WTC11 (cell line): ENCODE measurements at regions not wholly inside any gene's neighbourhood (a gene's known extent, or its start where the extent isn't known, plus 50 kb on each side); places are given as distances from the start of the nearest gene placed in this dataset.

ENCODE experiments used
- ATAC-seq: fragments of 200-7000 bp; cut with Tn5 transposase; 2 replicates; pipeline ENCODE4 v1.10.0; 2021; ENCODE audit warnings: mild to moderate bottlenecking, moderate library complexity
- CTCF ChIA-PET: fragments of 300-600 bp; sonication (Branson Sonifier 250); formaldehyde crosslinking; loops from one replicate; lab custom pipeline; 2021; ENCODE audit warnings: antibody characterized with exemption; lab: Charles Lee
- POLR2A ChIA-PET: fragments of 350-600 bp; sonication (Branson Sonifier 250); formaldehyde crosslinking; loops from one replicate; lab custom pipeline; 2021; ENCODE audit warnings: antibody characterized with exemption; lab: Charles Lee
- DNase-seq: peaks from one replicate; pipeline ENCODE4 v3.0.0; 2021; ENCODE audit warnings: low spot score
- H3K27ac Mint-ChIP-seq: 2 replicates; pipeline ENCODE4 v1.8.0; 2021; ENCODE audit warnings: mixed read lengths
- H3K27me3 Mint-ChIP-seq: 2 replicates; pipeline ENCODE4 v1.8.0; 2021; ENCODE audit warnings: low read depth, mild to moderate bottlenecking, moderate library complexity, mixed read lengths
- H3K36me3 Mint-ChIP-seq: 2 replicates; pipeline ENCODE4 v1.8.0; 2021; ENCODE audit warnings: mixed read lengths
- H3K4me1 Mint-ChIP-seq: 2 replicates; pipeline ENCODE4 v1.8.0; 2022; ENCODE audit warnings: mixed read lengths
- H3K4me3 Mint-ChIP-seq: 2 replicates; pipeline ENCODE4 v1.8.0; 2021; ENCODE audit warnings: mild to moderate bottlenecking, moderate library complexity, mixed read lengths
- H3K9me3 Mint-ChIP-seq: 2 replicates; pipeline ENCODE4 v1.8.0; 2021; ENCODE audit warnings: mixed read lengths
- ATF2 ChIP-seq: sonication (generic); formaldehyde crosslinking; IDR thresholded peaks from 2 replicates; pipeline ENCODE4 v1.8.1; 2022; ENCODE audit warnings: low read depth, missing genetic modification reagents, borderline replicate concordance
- CBFB ChIP-seq: sonication (generic); formaldehyde crosslinking; IDR thresholded peaks from 2 replicates; pipeline ENCODE4 v1.8.1; 2022; ENCODE audit warnings: mild to moderate bottlenecking, low read depth, missing genetic modification reagents
- CREB1 ChIP-seq: sonication (generic); formaldehyde crosslinking; IDR thresholded peaks from 2 replicates; pipeline ENCODE4 v1.8.0; 2023; ENCODE audit warnings: mild to moderate bottlenecking, missing genetic modification reagents
- E2F5 ChIP-seq: sonication (generic); formaldehyde crosslinking; IDR thresholded peaks from 2 replicates; pipeline ENCODE4 v1.8.1; 2022; ENCODE audit warnings: mild to moderate bottlenecking, moderate library complexity, missing genetic modification reagents
- ELF4 ChIP-seq: sonication (generic); formaldehyde crosslinking; IDR thresholded peaks from 2 replicates; pipeline ENCODE4 v1.8.1; 2022; ENCODE audit warnings: low read depth, mild to moderate bottlenecking, moderate library complexity, missing genetic modification reagents
- EMX1 ChIP-seq: fragments of 250-450 bp; sonication (Bioruptor Pico); IDR thresholded peaks from 2 replicates; pipeline ENCODE4 v1.8.0; 2021; ENCODE audit warnings: mild to moderate bottlenecking
- ERG ChIP-seq: fragments of 250-450 bp; sonication (Bioruptor Pico); IDR thresholded peaks from 2 replicates; pipeline ENCODE4 v1.8.0; 2021; ENCODE audit warnings: mild to moderate bottlenecking
- FOXP1 ChIP-seq: sonication (generic); formaldehyde crosslinking; IDR thresholded peaks from 2 replicates; pipeline ENCODE4 v1.8.0; 2022; ENCODE audit warnings: missing genetic modification reagents, mild to moderate bottlenecking, moderate library complexity, borderline replicate concordance
- HMGA2 ChIP-seq: fragments of 250-450 bp; sonication (Bioruptor Pico); IDR thresholded peaks from 2 replicates; pipeline ENCODE4 v1.4.0; 2021; ENCODE audit warnings: mild to moderate bottlenecking, moderate library complexity
- JAZF1 ChIP-seq: fragments of 250-450 bp; sonication (Bioruptor Pico); IDR thresholded peaks from 2 replicates; pipeline ENCODE4 v1.9.0; 2021; ENCODE audit warnings: moderate library complexity, mild to moderate bottlenecking, inconsistent platforms
- KAT7 ChIP-seq: sonication (generic); formaldehyde crosslinking; IDR thresholded peaks from 2 replicates; pipeline ENCODE4 v1.8.1; 2023; ENCODE audit warnings: missing genetic modification reagents, mild to moderate bottlenecking, borderline replicate concordance
- NR3C1 ChIP-seq: sonication (generic); formaldehyde crosslinking; conservative IDR thresholded peaks from 2 replicates; pipeline ENCODE4 v1.8.1; 2023; ENCODE audit warnings: low read depth, mild to moderate bottlenecking, missing genetic modification reagents
- OVOL2 ChIP-seq: fragments of 250-450 bp; sonication (Bioruptor Pico); IDR thresholded peaks from 2 replicates; pipeline ENCODE4 v1.9.0; 2021; ENCODE audit warnings: mild to moderate bottlenecking, borderline replicate concordance
- PRRX2 ChIP-seq: fragments of 250-450 bp; sonication (Bioruptor Pico); IDR thresholded peaks from 2 replicates; pipeline ENCODE4 v1.8.0; 2021; ENCODE audit warnings: mild to moderate bottlenecking
- SMAD4 ChIP-seq: sonication (generic); formaldehyde crosslinking; IDR thresholded peaks from 2 replicates; pipeline ENCODE4 v1.8.0; 2022; ENCODE audit warnings: mild to moderate bottlenecking, missing genetic modification reagents
- SP1 ChIP-seq: sonication (generic); formaldehyde crosslinking; conservative IDR thresholded peaks from 2 replicates; pipeline ENCODE4 v1.8.1; 2022; ENCODE audit warnings: missing genetic modification reagents
- ZBTB21 ChIP-seq: sonication (generic); formaldehyde crosslinking; IDR thresholded peaks from 2 replicates; pipeline ENCODE4 v1.8.1; 2023; ENCODE audit warnings: mild to moderate bottlenecking, missing genetic modification reagents, borderline replicate concordance
- ZNF219 ChIP-seq: sonication (generic); formaldehyde crosslinking; IDR thresholded peaks from 2 replicates; pipeline ENCODE4 v1.8.0; 2023; ENCODE audit warnings: missing genetic modification reagents, mild to moderate bottlenecking, borderline replicate concordance
- ZNF232 ChIP-seq: sonication (generic); formaldehyde crosslinking; IDR thresholded peaks from 2 replicates; pipeline ENCODE4 v1.8.0; 2022; ENCODE audit warnings: mild to moderate bottlenecking, missing genetic modification reagents
- ZNF263 ChIP-seq: sonication (generic); formaldehyde crosslinking; IDR thresholded peaks from 2 replicates; pipeline ENCODE4 v1.8.1; 2022; ENCODE audit warnings: low read depth, mild to moderate bottlenecking, moderate library complexity, missing genetic modification reagents
- ZNF396 ChIP-seq: fragments of 250-450 bp; sonication (Bioruptor Pico); IDR thresholded peaks from 2 replicates; pipeline ENCODE4 v1.8.0; 2021; ENCODE audit warnings: mild to moderate bottlenecking, moderate library complexity, borderline replicate concordance
- ZNF423 ChIP-seq: fragments of 250-450 bp; sonication (Bioruptor Pico); IDR thresholded peaks from 2 replicates; pipeline ENCODE4 v2.1.2; 2022; ENCODE audit warnings: mild to moderate bottlenecking, moderate library complexity
- TF ChIP-seq, protein P1 (sequence below): sonication (generic); formaldehyde crosslinking; IDR thresholded peaks from 2 replicates; pipeline ENCODE4 v1.8.0; 2022; ENCODE audit warnings: mild to moderate bottlenecking, missing genetic modification reagents
- TF ChIP-seq, protein P2 (sequence below): fragments of 200-600 bp; IDR thresholded peaks from 2 replicates; pipeline ENCODE4 v1.8.0; 2022; ENCODE audit warnings: antibody characterized with exemption
- TF ChIP-seq, protein P3 (sequence below): sonication (generic); formaldehyde crosslinking; IDR thresholded peaks from 2 replicates; pipeline ENCODE4 v1.8.0; 2023; ENCODE audit warnings: missing genetic modification reagents

GRCh38 chr3:23656821-23657220 is 148.9 kb upstream of the UBE2E1 start:
- no peak for DNase-seq
- ATAC-seq = no peak
- no peak overlapping the region for H3K4me3 Mint-ChIP-seq
- H3K36me3 Mint-ChIP-seq = peaks cover 12% of the 10 kb centered on the region
- TF ChIP-seq NR3C1 (CRISPR knock-in tag) = no peak
- no peak for TF ChIP-seq FOXP1 (CRISPR knock-in tag)
- TF ChIP-seq, protein P1, sequence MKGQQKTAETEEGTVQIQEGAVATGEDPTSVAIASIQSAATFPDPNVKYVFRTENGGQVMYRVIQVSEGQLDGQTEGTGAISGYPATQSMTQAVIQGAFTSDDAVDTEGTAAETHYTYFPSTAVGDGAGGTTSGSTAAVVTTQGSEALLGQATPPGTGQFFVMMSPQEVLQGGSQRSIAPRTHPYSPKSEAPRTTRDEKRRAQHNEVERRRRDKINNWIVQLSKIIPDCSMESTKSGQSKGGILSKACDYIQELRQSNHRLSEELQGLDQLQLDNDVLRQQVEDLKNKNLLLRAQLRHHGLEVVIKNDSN = no peak
- no peak for TF ChIP-seq CBFB
- no peak for TF ChIP-seq ZNF396 (CRISPR knock-in tag)
- TF ChIP-seq PRRX2 = no peak
- TF ChIP-seq ZNF219 (CRISPR knock-in tag) = no peak
- no peak for TF ChIP-seq SMAD4 (CRISPR knock-in tag)
- TF ChIP-seq ATF2 (CRISPR knock-in tag) = no peak
- TF ChIP-seq KAT7 = no peak
- no peak for TF ChIP-seq OVOL2 (CRISPR knock-in tag)
- no peak for TF ChIP-seq ZNF232 (CRISPR knock-in tag)
- no peak for TF ChIP-seq ZNF423
- ChIA-PET POLR2A (no interaction called here), CTCF (no interaction called here)
- no peak overlapping the region for H3K27ac Mint-ChIP-seq
- H3K9me3 Mint-ChIP-seq = peaks cover 15% of the 10 kb centered on the region
- peaks cover 20% of the 10 kb centered on the region for H3K27me3 Mint-ChIP-seq
- H3K4me1 Mint-ChIP-seq = peaks cover 7% of the 10 kb centered on the region

DNA sequence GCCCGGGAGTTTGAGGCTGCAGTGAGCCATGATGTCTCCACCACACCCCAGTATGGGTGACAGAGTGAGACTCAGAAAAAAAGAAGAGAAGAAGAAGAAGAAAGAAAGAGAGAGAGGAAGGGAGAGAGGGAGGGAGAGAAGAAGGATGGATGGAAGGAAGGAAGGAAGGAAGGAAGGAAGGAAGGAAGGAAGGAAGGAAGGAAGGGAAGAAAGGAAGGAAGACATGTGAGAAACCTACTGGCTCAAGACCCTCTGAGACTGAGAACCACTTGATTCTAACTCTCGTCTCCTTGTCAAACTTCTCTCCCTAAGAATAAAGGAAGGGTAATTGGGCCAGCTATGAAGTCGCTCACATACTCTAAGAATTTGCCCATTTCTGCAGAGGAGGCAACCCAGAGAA is 148.1 kb upstream of the UBE2E1 start:
- CTCF ChIA-PET = no interaction called here
- peaks cover 15% of the 10 kb centered on the region for H3K9me3 Mint-ChIP-seq
- DNase-seq (no peak), ATAC-seq (no peak)
- no peak for TF ChIP-seq SP1 (CRISPR knock-in tag)
- TF ChIP-seq ELF4 (CRISPR knock-in tag) = no peak
- no peak for TF ChIP-seq JAZF1
- no peak for TF ChIP-seq NR3C1 (CRISPR knock-in tag)
- TF ChIP-seq HMGA2 (CRISPR knock-in tag) = no peak
- TF ChIP-seq CREB1 (CRISPR knock-in tag) = no peak
- TF ChIP-seq EMX1 (CRISPR knock-in tag) = no peak
- TF ChIP-seq ZNF423 = no peak
- no peak for TF ChIP-seq ERG
- TF ChIP-seq, protein P2, sequence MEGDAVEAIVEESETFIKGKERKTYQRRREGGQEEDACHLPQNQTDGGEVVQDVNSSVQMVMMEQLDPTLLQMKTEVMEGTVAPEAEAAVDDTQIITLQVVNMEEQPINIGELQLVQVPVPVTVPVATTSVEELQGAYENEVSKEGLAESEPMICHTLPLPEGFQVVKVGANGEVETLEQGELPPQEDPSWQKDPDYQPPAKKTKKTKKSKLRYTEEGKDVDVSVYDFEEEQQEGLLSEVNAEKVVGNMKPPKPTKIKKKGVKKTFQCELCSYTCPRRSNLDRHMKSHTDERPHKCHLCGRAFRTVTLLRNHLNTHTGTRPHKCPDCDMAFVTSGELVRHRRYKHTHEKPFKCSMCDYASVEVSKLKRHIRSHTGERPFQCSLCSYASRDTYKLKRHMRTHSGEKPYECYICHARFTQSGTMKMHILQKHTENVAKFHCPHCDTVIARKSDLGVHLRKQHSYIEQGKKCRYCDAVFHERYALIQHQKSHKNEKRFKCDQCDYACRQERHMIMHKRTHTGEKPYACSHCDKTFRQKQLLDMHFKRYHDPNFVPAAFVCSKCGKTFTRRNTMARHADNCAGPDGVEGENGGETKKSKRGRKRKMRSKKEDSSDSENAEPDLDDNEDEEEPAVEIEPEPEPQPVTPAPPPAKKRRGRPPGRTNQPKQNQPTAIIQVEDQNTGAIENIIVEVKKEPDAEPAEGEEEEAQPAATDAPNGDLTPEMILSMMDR = no peak
- TF ChIP-seq ZNF232 (CRISPR knock-in tag) = no peak
- TF ChIP-seq E2F5 = no peak
- no peak for TF ChIP-seq ZBTB21 (CRISPR knock-in tag)
- TF ChIP-seq OVOL2 (CRISPR knock-in tag) = no peak
- TF ChIP-seq ZNF263 (CRISPR knock-in tag) = no peak
- TF ChIP-seq, protein P3, sequence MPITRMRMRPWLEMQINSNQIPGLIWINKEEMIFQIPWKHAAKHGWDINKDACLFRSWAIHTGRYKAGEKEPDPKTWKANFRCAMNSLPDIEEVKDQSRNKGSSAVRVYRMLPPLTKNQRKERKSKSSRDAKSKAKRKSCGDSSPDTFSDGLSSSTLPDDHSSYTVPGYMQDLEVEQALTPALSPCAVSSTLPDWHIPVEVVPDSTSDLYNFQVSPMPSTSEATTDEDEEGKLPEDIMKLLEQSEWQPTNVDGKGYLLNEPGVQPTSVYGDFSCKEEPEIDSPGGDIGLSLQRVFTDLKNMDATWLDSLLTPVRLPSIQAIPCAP (CRISPR knock-in tag) = no peak
- TF ChIP-seq KAT7 = no peak
- peaks cover 12% of the 10 kb centered on the region for H3K36me3 Mint-ChIP-seq
- H3K4me1 Mint-ChIP-seq = peaks cover 7% of the 10 kb centered on the region
- H3K27ac Mint-ChIP-seq = no peak overlapping the region
- H3K27me3 Mint-ChIP-seq = peaks cover 12% of the 10 kb centered on the region
- POLR2A ChIA-PET = no interaction called here
- H3K4me3 Mint-ChIP-seq = no peak overlapping the region
